BLaER1 treated with 17β-estradiol and CSF1 and Interleukin-3, amounts not matched to agents 10 nM and 100 nM (cell line): ENCODE measurements at regions not wholly inside any gene's neighbourhood (a gene's known extent, or its start where the extent isn't known, plus 50 kb on each side); places are given as distances from the start of the nearest gene placed in this dataset.

Experiments
- H3K27ac ChIP-seq, 11 experiments: shearing (Covaris generic); formaldehyde crosslinking; 2 replicates each; pipeline ENCODE4 v1.8.1; 2022
- H3K27me3 ChIP-seq, 11 experiments: shearing (Covaris generic); formaldehyde crosslinking; 2 replicates each; pipeline ENCODE4 v1.8.1; 2022
- H3K36me3 ChIP-seq, 11 experiments: shearing (Covaris generic); formaldehyde crosslinking; 2 replicates each; pipeline ENCODE4 v1.8.1; 2022
- H3K4me1 ChIP-seq, 10 experiments: shearing (Covaris generic); formaldehyde crosslinking; 2 replicates each; pipeline ENCODE4 v1.8.1; 2022
- H3K4me2 ChIP-seq, 11 experiments: shearing (Covaris generic); formaldehyde crosslinking; 2 replicates each; pipeline ENCODE4 v1.8.1; 2022
- H3K4me3 ChIP-seq, 10 experiments: shearing (Covaris generic); formaldehyde crosslinking; 2 replicates each; pipeline ENCODE4 v1.8.1; 2022
- H3K9ac ChIP-seq, 11 experiments: shearing (Covaris generic); formaldehyde crosslinking; 2 replicates each; pipeline ENCODE4 v1.8.1; 2022
- H3K9me3 ChIP-seq, 11 experiments: shearing (Covaris generic); formaldehyde crosslinking; replicated peaks in 1 of 11; 2 replicates each; pipeline ENCODE4 v1.8.1; 2022
- H4K20me1 ChIP-seq, 11 experiments: shearing (Covaris generic); formaldehyde crosslinking; 2 replicates each; pipeline ENCODE4 v1.8.1; 2022
- Cebpa-rat ChIP-seq, 11 experiments: shearing (Covaris generic); IDR thresholded peaks; 2 replicates each; pipeline ENCODE4 v1.8.1; 2022

GRCh38 chr1:102628109-102628613 is 480.2 kb downstream of the COL11A1 start:
- Histone ChIP-seq H3K4me1 (no peaks in the 10 kb centered on the region), H3K9me3 (no peaks in the 10 kb centered on the region), H3K27ac (no peak overlapping the region), H3K36me3 (no peaks in the 10 kb centered on the region), H3K4me2 (peak overlapping the region in 1 of 11 experiments; percentile 9; a peak in 1 of 22 replicates), H3K4me3 (no peak overlapping the region), H4K20me1 (no peaks in the 10 kb centered on the region), H3K27me3 (no peaks in the 10 kb centered on the region), H3K9ac (no peak overlapping the region)
- TF ChIP-seq Cebpa-rat (IDR thresholded peaks at IDR 0.05): no peak

- no peaks in the 10 kb centered on the region for H3K27me3 ChIP-seq
- no peaks in the 10 kb centered on the region for H3K9me3 ChIP-seq
- no peak overlapping the region for H3K27ac ChIP-seq
- H3K4me3 ChIP-seq: no peak overlapping the region
- no peaks in the 10 kb centered on the region for H3K36me3 ChIP-seq
- no peak overlapping the region for H3K4me2 ChIP-seq
- H4K20me1 ChIP-seq: no peaks in the 10 kb centered on the region
- TF ChIP-seq Cebpa-rat (IDR thresholded peaks at IDR 0.05): no peak
- no peak overlapping the region for H3K9ac ChIP-seq
- H3K4me1 ChIP-seq: peaks cover 0 to 4% (median under 1%) of the 10 kb centered on the region in 10 experiments; a peak in 1 of 20 replicates
Observed at GRCh38 chr1:102627145-102627544, 481.2 kb downstream of the COL11A1 start.

GRCh38 chr1:102615896-102616295 is 492.4 kb downstream of the COL11A1 start:
- H3K9ac ChIP-seq: no peak overlapping the region
- no peak overlapping the region for H3K27ac ChIP-seq
- H3K36me3 ChIP-seq: no peaks in the 10 kb centered on the region
- H3K27me3 ChIP-seq: no peaks in the 10 kb centered on the region
- TF ChIP-seq Cebpa-rat (IDR thresholded peaks at IDR 0.05): no peak
- no peaks in the 10 kb centered on the region for H3K4me1 ChIP-seq
- no peak overlapping the region for H3K4me2 ChIP-seq
- peaks cover 0 to 8% (median 2%) of the 10 kb centered on the region in 11 experiments; a peak in 6 of 22 replicates for H3K9me3 ChIP-seq
- no peaks in the 10 kb centered on the region for H4K20me1 ChIP-seq
- H3K4me3 ChIP-seq: no peak overlapping the region

- TF ChIP-seq Cebpa-rat (IDR thresholded peaks at IDR 0.05): no peak
- no peaks in the 10 kb centered on the region for H3K36me3 ChIP-seq
Observed at GRCh38 chr1:102595106-102595505, 513.2 kb downstream of the COL11A1 start.

GRCh38 chr1:102593276-102593675 is 515.0 kb downstream of the COL11A1 start:
- no peak for TF ChIP-seq Cebpa-rat (IDR thresholded peaks at IDR 0.05)
- Histone ChIP-seq H3K36me3 (no peaks in the 10 kb centered on the region), H3K27me3 (no peaks in the 10 kb centered on the region), H4K20me1 (no peaks in the 10 kb centered on the region), H3K9me3 (peaks cover 0 to 10% (median 0%) of the 10 kb centered on the region in 11 experiments; a peak in 5 of 22 replicates), H3K4me3 (no peak overlapping the region), H3K4me2 (no peak overlapping the region), H3K4me1 (no peaks in the 10 kb centered on the region; a peak in 1 of 20 replicates), H3K9ac (no peak overlapping the region), H3K27ac (no peak overlapping the region)

More at GRCh38 chr1:102595106-102595505, 513.2 kb downstream of the COL11A1 start:
- no peaks in the 10 kb centered on the region for H4K20me1 ChIP-seq
- H3K9me3 ChIP-seq: peaks cover 0 to 5% (median 0%) of the 10 kb centered on the region in 11 experiments; a peak in 4 of 22 replicates
- no peaks in the 10 kb centered on the region for H3K27me3 ChIP-seq
- no peak overlapping the region for H3K9ac ChIP-seq
- no peak overlapping the region for H3K4me2 ChIP-seq
- H3K4me3 ChIP-seq: no peak overlapping the region
- H3K27ac ChIP-seq: no peak overlapping the region
- no peaks in the 10 kb centered on the region for H3K4me1 ChIP-seq

GRCh38 chr1:102588536-102588935 is 519.8 kb downstream of the COL11A1 start:
- Histone ChIP-seq H3K4me1 (peaks cover 0 to 9% (median 7%) of the 10 kb centered on the region in 10 experiments; a peak in 12 of 20 replicates), H4K20me1 (no peaks in the 10 kb centered on the region), H3K9ac (no peak overlapping the region), H3K4me2 (no peak overlapping the region), H3K27ac (no peak overlapping the region), H3K27me3 (no peaks in the 10 kb centered on the region), H3K36me3 (no peaks in the 10 kb centered on the region), H3K9me3 (peaks cover 0 to 19% (median 0%) of the 10 kb centered on the region in 11 experiments; a peak in 6 of 22 replicates), H3K4me3 (no peak overlapping the region)
- no peak for TF ChIP-seq Cebpa-rat (IDR thresholded peaks at IDR 0.05)

GRCh38 chr1:102586022-102586421 is 522.3 kb downstream of the COL11A1 start:
- no peaks in the 10 kb centered on the region for H3K36me3 ChIP-seq
- no peaks in the 10 kb centered on the region for H3K27me3 ChIP-seq
- no peak overlapping the region for H3K4me3 ChIP-seq
- H4K20me1 ChIP-seq: no peaks in the 10 kb centered on the region
- H3K4me2 ChIP-seq: peak overlapping the region in 9 of 11 experiments; percentile 8 to 51 (median 23); a peak in 10 of 22 replicates
- peaks cover 0 to 9% (median 7%) of the 10 kb centered on the region in 10 experiments; a peak in 12 of 20 replicates for H3K4me1 ChIP-seq
- H3K27ac ChIP-seq: no peak overlapping the region
- no peak overlapping the region for H3K9ac ChIP-seq
- no peak for TF ChIP-seq Cebpa-rat (IDR thresholded peaks at IDR 0.05)
- H3K9me3 ChIP-seq: peaks cover 0 to 25% (median 5%) of the 10 kb centered on the region in 11 experiments; a peak in 9 of 22 replicates

- H3K27ac ChIP-seq: no peak overlapping the region
- TF ChIP-seq Cebpa-rat (IDR thresholded peaks at IDR 0.05): no peak
- peaks cover 0 to 25% (median 11%) of the 10 kb centered on the region in 11 experiments; a peak in 12 of 22 replicates for H3K9me3 ChIP-seq
- H3K4me1 ChIP-seq: peaks cover 0 to 2% (median 1%) of the 10 kb centered on the region in 10 experiments; a peak in 8 of 20 replicates
- H3K36me3 ChIP-seq: peaks cover 0 to 7% (median 0%) of the 10 kb centered on the region in 11 experiments; a peak in 1 of 22 replicates
- H3K27me3 ChIP-seq: no peaks in the 10 kb centered on the region
- H3K4me3 ChIP-seq: no peak overlapping the region
- no peaks in the 10 kb centered on the region for H4K20me1 ChIP-seq
- H3K4me2 ChIP-seq: no peak overlapping the region
- H3K9ac ChIP-seq: no peak overlapping the region
Observed at GRCh38 chr1:102580806-102581205, 527.5 kb downstream of the COL11A1 start.

- Histone ChIP-seq H3K9ac (no peak overlapping the region), H3K27ac (no peak overlapping the region), H3K36me3 (peaks cover 0 to 7% (median 0%) of the 10 kb centered on the region in 11 experiments; a peak in 1 of 22 replicates), H3K4me1 (no peaks in the 10 kb centered on the region), H3K27me3 (no peaks in the 10 kb centered on the region), H3K4me3 (no peak overlapping the region), H3K4me2 (no peak overlapping the region), H4K20me1 (no peaks in the 10 kb centered on the region), H3K9me3 (peaks cover 0 to 16% (median 8%) of the 10 kb centered on the region in 11 experiments; a peak in 13 of 22 replicates)
- no peak for TF ChIP-seq Cebpa-rat (IDR thresholded peaks at IDR 0.05)
Observed at GRCh38 chr1:102578804-102579203, 529.5 kb downstream of the COL11A1 start.

GRCh38 chr1:102572637-102573036 is 535.7 kb downstream of the COL11A1 start:
- H3K36me3 ChIP-seq: peaks cover 0 to 15% (median 0%) of the 10 kb centered on the region in 11 experiments; a peak in 6 of 22 replicates
- H3K4me2 ChIP-seq: no peak overlapping the region
- no peaks in the 10 kb centered on the region for H4K20me1 ChIP-seq
- no peaks in the 10 kb centered on the region for H3K27me3 ChIP-seq
- TF ChIP-seq Cebpa-rat (IDR thresholded peaks at IDR 0.05): no peak
- H3K9me3 ChIP-seq: peaks cover 0 to 44% (median 20%) of the 10 kb centered on the region in 11 experiments; a peak in 15 of 22 replicates
- no peak overlapping the region for H3K27ac ChIP-seq
- no peak overlapping the region for H3K9ac ChIP-seq
- H3K4me3 ChIP-seq: no peak overlapping the region
- peaks cover 0 to 4% (median 0%) of the 10 kb centered on the region in 10 experiments; a peak in 2 of 20 replicates for H3K4me1 ChIP-seq
